SK-N-MC (cell line): ENCODE measurements at regions not wholly inside any gene's neighbourhood (a gene's known extent, or its start where the extent isn't known, plus 50 kb on each side); places are given as distances from the start of the nearest gene placed in this dataset.

Experiments used
- EZH2 ChIP-seq: fragments of 200-600 bp; sonication (generic); IDR thresholded peaks from one replicate; pipeline ENCODE4 v1.6.1; 2017; ENCODE audit warnings: antibody characterized with exemption
- FOXP2 ChIP-seq: optimal IDR thresholded peaks from 2 replicates; pipeline ENCODE3; 2011; ENCODE audit warnings: mild to moderate bottlenecking, moderate library complexity; ENCODE audit not compliant: insufficient read depth; ENCODE audit errors: extremely low read length, control extremely low read depth
- POLR2AphosphoS5 ChIP-seq: IDR thresholded peaks from 2 replicates; pipeline ENCODE4 v1.6.1; 2012; ENCODE audit warnings: mild to moderate bottlenecking, low read depth, low read length, borderline replicate concordance

GRCh38 chr12:13390918-13391317, 194.4 kb downstream of the EMP1 start:
- TF ChIP-seq POLR2AphosphoS5 = no peak
- no peak for TF ChIP-seq EZH2
- TF ChIP-seq FOXP2 = no peak
